GM12878 (cell line): ENCODE measurements at regions not wholly inside any gene's neighbourhood (a gene's known extent, or its start where the extent isn't known, plus 50 kb on each side); places are given as distances from the start of the nearest gene placed in this dataset.

Experiments
- ATAC-seq: fragments of 200-7000 bp; cut with Tn5 transposase; 3 replicates; pipeline ENCODE4 v1.9.1; 2020; ENCODE audit warnings: mild to moderate bottlenecking, moderate library complexity
- BruUV-seq: library from RNA; stranded (reverse); fragments of 400-500 nt; replicated peaks from 2 replicates; lab custom pipeline; 2021; lab: Mats Ljungman, UMichigan
- CTCF ChIA-PET: fragments of 300-600 bp; sonication (Branson Sonifier 250); formaldehyde crosslinking; extraction: SDS; loops from one replicate; lab custom pipeline; 2021; ENCODE audit warnings: inconsistent platforms; lab: Yijun Ruan, JAX
- POLR2A ChIA-PET: fragments of 350-600 bp; formaldehyde crosslinking; extraction: SDS; loops from one replicate; lab custom pipeline; 2021; ENCODE audit warnings: inconsistent platforms; lab: Charles Lee
- RAD21 ChIA-PET: fragments of 300-600 bp; sonication (Branson Sonifier 250); formaldehyde crosslinking; loops from one replicate; lab custom pipeline; 2023; ENCODE audit warnings: antibody characterized with exemption; ENCODE audit not compliant: unreplicated experiment; lab: Charles Lee
- SMC1A ChIA-PET: fragments of 300-600 bp; sonication (Branson Sonifier 250); formaldehyde crosslinking; loops from one replicate; lab custom pipeline; 2023; ENCODE audit not compliant: unreplicated experiment, uncharacterized antibody; lab: Charles Lee
- DNase-seq: peaks from one replicate; pipeline ENCODE4 v3.0.0-alpha.2; 2011; ENCODE audit warnings: low read depth, low spot score
- FAIRE-seq: peaks from 3 replicates; lab custom pipeline; 2011; peaks lifted over from hg19 to GRCh38; lab: Jason Lieb, UNC
- H2AFZ ChIP-seq: 2 replicates; pipeline ENCODE4 v1.6.0; 2011; ENCODE audit warnings: low read depth, low read length, control low read depth; ENCODE audit not compliant: control insufficient read depth
- H3K27ac ChIP-seq: 2 replicates; pipeline ENCODE4 v1.5.1; 2011; ENCODE audit warnings: control low read depth; ENCODE audit not compliant: control insufficient read depth, insufficient read depth
- H3K27me3 ChIP-seq, 2 experiments: replicated peaks in 1 of 2; 2 replicates each; pipeline versions ENCODE4 v1.6.0 to v1.6.1; 2011; ENCODE audit warnings: low read length in 1 of 2; ENCODE audit not compliant: control insufficient read depth in 2 of 2, insufficient read depth in 2 of 2
- H3K36me3 ChIP-seq, 2 experiments: 2 replicates each; pipeline ENCODE4 v1.5.1; 2011; ENCODE audit warnings: low read length in 1 of 2; ENCODE audit not compliant: control insufficient read depth in 2 of 2, insufficient read depth in 2 of 2
- H3K4me1 ChIP-seq: 2 replicates; pipeline ENCODE4 v1.6.1; 2011; ENCODE audit warnings: mild to moderate bottlenecking, low read length, moderate library complexity, mixed read lengths; ENCODE audit not compliant: control insufficient read depth, insufficient read depth
- H3K4me2 ChIP-seq: 2 replicates; pipeline ENCODE4 v1.6.0; 2011; ENCODE audit warnings: control low read depth; ENCODE audit not compliant: control insufficient read depth, insufficient read depth
- H3K4me3 ChIP-seq: fragments of 200-600 bp; sonication (generic); 2 replicates; pipeline ENCODE4 v1.5.1; 2016
- H3K79me2 ChIP-seq: 2 replicates; pipeline ENCODE4 v1.6.0; 2011; ENCODE audit warnings: low read length; ENCODE audit not compliant: control insufficient read depth, insufficient read depth
- H3K9ac ChIP-seq: 2 replicates; pipeline ENCODE4 v1.8.0; 2011; ENCODE audit warnings: low read length, control low read depth, mixed read lengths; ENCODE audit not compliant: control insufficient read depth, insufficient read depth
- H3K9me3 ChIP-seq: replicated peaks from 3 replicates; pipeline ENCODE4 v1.5.1; 2011; ENCODE audit warnings: mild to moderate bottlenecking, low read length; ENCODE audit not compliant: control insufficient read depth, insufficient read depth
- H4K20me1 ChIP-seq: 2 replicates; pipeline ENCODE4 v1.6.0; 2011; ENCODE audit not compliant: control insufficient read depth, insufficient read depth
- CHD1 ChIP-seq: IDR thresholded peaks from 2 replicates; pipeline ENCODE4 v1.6.1; 2012; ENCODE audit warnings: low read depth, low read length, improper control_type of control experiment
- FOXK2 ChIP-seq: fragments of 450-650 bp; IDR thresholded peaks from 2 replicates; pipeline ENCODE4 v1.6.1; 2017; ENCODE audit warnings: mild to moderate bottlenecking, moderate library complexity
- GATAD2B ChIP-seq: fragments of 450-650 bp; conservative IDR thresholded peaks from 2 replicates; pipeline ENCODE4 v1.6.1; 2017; ENCODE audit warnings: low read depth, mild to moderate bottlenecking, moderate library complexity
- HSF1 ChIP-seq: fragments of 150-350 bp; IDR thresholded peaks from 2 replicates; pipeline ENCODE4 v1.6.1; 2014; ENCODE audit warnings: mild to moderate bottlenecking, low read depth, low read length
- JUND ChIP-seq: IDR thresholded peaks from 2 replicates; pipeline ENCODE4 v1.6.1; 2012; ENCODE audit warnings: low read depth, mild to moderate bottlenecking, low read length, improper control_type of control experiment, moderate library complexity
- PRDM15 ChIP-seq: fragments of 450-650 bp; formaldehyde crosslinking; IDR thresholded peaks from 2 replicates; pipeline ENCODE4 v1.4.0; 2020; ENCODE audit warnings: mild to moderate bottlenecking, moderate library complexity
- SIX5 ChIP-seq: IDR thresholded peaks from 2 replicates; pipeline ENCODE4 v1.6.1; 2011; ENCODE audit warnings: mild to moderate bottlenecking, low read depth, low read length, moderate library complexity; ENCODE audit not compliant: severe bottlenecking
- SMAD5 ChIP-seq: IDR thresholded peaks from 2 replicates; pipeline ENCODE4 v1.6.1; 2016; ENCODE audit warnings: antibody characterized with exemption, low read depth
- SUZ12 ChIP-seq: fragments of 200-600 bp; sonication (generic); IDR thresholded peaks from one replicate; pipeline ENCODE4 v1.6.1; 2018; ENCODE audit warnings: antibody characterized with exemption, mild to moderate bottlenecking; ENCODE audit not compliant: unreplicated experiment
- TARDBP ChIP-seq: IDR thresholded peaks from 2 replicates; pipeline ENCODE4 v1.6.1; 2016; ENCODE audit warnings: borderline replicate concordance
- TCF12 ChIP-seq: IDR thresholded peaks from 2 replicates; pipeline ENCODE4 v1.6.1; 2011; ENCODE audit warnings: low read depth, mild to moderate bottlenecking, low read length
- ZBTB4 ChIP-seq: fragments of 450-650 bp; formaldehyde crosslinking; IDR thresholded peaks from 2 replicates; pipeline ENCODE4 v1.4.0; 2022; ENCODE audit warnings: mild to moderate bottlenecking, moderate library complexity
- ZNF592 ChIP-seq: fragments of 450-650 bp; IDR thresholded peaks from 2 replicates; pipeline ENCODE4 v1.6.1; 2017; ENCODE audit warnings: mild to moderate bottlenecking, moderate library complexity
- WGBS: methylation state at CpG from one replicate; pipeline ENCODE4 v1.1.6; 2016; ENCODE audit warnings: low lambda C conversion rate; ENCODE audit not compliant: insufficient replicate concordance, insufficient coverage; ENCODE audit errors: missing lambda C conversion rate; 5-methylcytosine and 5-hydroxymethylcytosine counted together
- in situ Hi-C: fragments of 300-500 bp; cut with MboI; formaldehyde crosslinking; loops from 9 replicates; pipeline ENCODE4 v1.14.3; 2018; ENCODE audit warnings: mixed read lengths
- intact Hi-C: fragments of 100-400 bp; cut with micrococcal nuclease; formaldehyde crosslinking; loops from one replicate; pipeline ENCODE4 v1.14.2; 2022; ENCODE audit not compliant: unreplicated experiment

- Histone ChIP-seq H3K27me3 (no peaks in the 10 kb centered on the region), H3K36me3 (no peaks in the 10 kb centered on the region), H3K9ac (no peak overlapping the region), H4K20me1 (no peaks in the 10 kb centered on the region), H3K4me3 (no peak overlapping the region), H3K4me1 (no peaks in the 10 kb centered on the region), H2AFZ (no peak overlapping the region), H3K79me2 (no peaks in the 10 kb centered on the region), H3K9me3 (no peaks in the 10 kb centered on the region), H3K27ac (no peak overlapping the region), H3K4me2 (no peak overlapping the region)
- in situ Hi-C loops (no loop called here), intact Hi-C loops (no loop called here)
- RAD21 ChIA-PET, result no interaction called here
- CTCF ChIA-PET, result interaction anchor here (1.0 kb wide), 1 partner anchor 252 kb away, joined by 3 read pairs; no protein-coding TSS in a partner anchor
- POLR2A ChIA-PET, result no interaction called here
- SMC1A ChIA-PET, result no interaction called here
- ATAC-seq (no peak), FAIRE-seq (no peak), DNase-seq (no peak)
- no TSS peak for BruUV-seq
- WGBS, result 88% methylated on average over 2 of the region's 2 CpGs
- no peak for TF ChIP-seq ZNF592
- no peak for TF ChIP-seq CHD1
- TF ChIP-seq TARDBP, result no peak
- TF ChIP-seq SIX5, result no peak
- TF ChIP-seq JUND, result no peak
- no peak for TF ChIP-seq HSF1
- TF ChIP-seq PRDM15, result no peak
- no peak for TF ChIP-seq TCF12
- no peak for TF ChIP-seq ZBTB4
- TF ChIP-seq SUZ12, result no peak
- no peak for TF ChIP-seq FOXK2
- no peak for TF ChIP-seq GATAD2B
- TF ChIP-seq SMAD5, result no peak
Measured at GRCh38 chr5:37938861-37939260, 99.0 kb upstream of the GDNF start.
